ENCODE measurements at regions not wholly inside any gene's neighbourhood (a gene's known extent, or its start where the extent isn't known, plus 50 kb on each side); places are given as distances from the start of the nearest gene placed in this dataset.

- in situ Hi-C loops (cut with MboI; ENCODE audit: low sequenced_read_pairs in 4 of 4) (no loop called here), intact Hi-C loops (cut with DNase I; ENCODE audit: low total_unique reads) (no loop called here)
- Histone ChIP-seq H3K9me3 (no peaks in the 10 kb centered on the region), H3K36me3 (no peaks in the 10 kb centered on the region), H3K4me3 (no peak overlapping the region), H3K4me1 (no peaks in the 10 kb centered on the region), H3K27ac (no peak overlapping the region), H3K27me3 (no peaks in the 10 kb centered on the region)
- TF ChIP-seq, protein P1, sequence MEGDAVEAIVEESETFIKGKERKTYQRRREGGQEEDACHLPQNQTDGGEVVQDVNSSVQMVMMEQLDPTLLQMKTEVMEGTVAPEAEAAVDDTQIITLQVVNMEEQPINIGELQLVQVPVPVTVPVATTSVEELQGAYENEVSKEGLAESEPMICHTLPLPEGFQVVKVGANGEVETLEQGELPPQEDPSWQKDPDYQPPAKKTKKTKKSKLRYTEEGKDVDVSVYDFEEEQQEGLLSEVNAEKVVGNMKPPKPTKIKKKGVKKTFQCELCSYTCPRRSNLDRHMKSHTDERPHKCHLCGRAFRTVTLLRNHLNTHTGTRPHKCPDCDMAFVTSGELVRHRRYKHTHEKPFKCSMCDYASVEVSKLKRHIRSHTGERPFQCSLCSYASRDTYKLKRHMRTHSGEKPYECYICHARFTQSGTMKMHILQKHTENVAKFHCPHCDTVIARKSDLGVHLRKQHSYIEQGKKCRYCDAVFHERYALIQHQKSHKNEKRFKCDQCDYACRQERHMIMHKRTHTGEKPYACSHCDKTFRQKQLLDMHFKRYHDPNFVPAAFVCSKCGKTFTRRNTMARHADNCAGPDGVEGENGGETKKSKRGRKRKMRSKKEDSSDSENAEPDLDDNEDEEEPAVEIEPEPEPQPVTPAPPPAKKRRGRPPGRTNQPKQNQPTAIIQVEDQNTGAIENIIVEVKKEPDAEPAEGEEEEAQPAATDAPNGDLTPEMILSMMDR (IDR thresholded peaks at IDR 0.05 in 4 of 5, conservative IDR thresholded peaks at IDR 0.05 in 1 of 5), result no peak
- no peak for TF ChIP-seq POLR2A (IDR thresholded peaks at IDR 0.05)
- DNase-seq, result no peak
- ATAC-seq, result no peak
These were observed 72.4 kb upstream of the LONRF3 start for GRCh38 chrX:118901991-118902390.

- intact Hi-C loops (cut with DNase I; ENCODE audit: low total_unique reads), result no loop called here
- ATAC-seq (no peak), DNase-seq (no peak)
- H3K27me3 ChIP-seq, result no peaks in the 10 kb centered on the region
- no peaks in the 10 kb centered on the region for H3K36me3 ChIP-seq
- in situ Hi-C loops (cut with MboI; ENCODE audit: low sequenced_read_pairs in 4 of 4), result no loop called here
- H3K4me1 ChIP-seq, result no peaks in the 10 kb centered on the region
- no peak overlapping the region for H3K4me3 ChIP-seq
- TF ChIP-seq, protein P1 (IDR thresholded peaks at IDR 0.05 in 4 of 5, conservative IDR thresholded peaks at IDR 0.05 in 1 of 5), result no peak
- TF ChIP-seq POLR2A (IDR thresholded peaks at IDR 0.05), result no peak
- H3K27ac ChIP-seq, result no peak overlapping the region
- no peaks in the 10 kb centered on the region for H3K9me3 ChIP-seq
These were observed 70.2 kb upstream of the LONRF3 start for GRCh38 chrX:118904218-118904617.

GRCh38 chrX:118904664-118905063 lies 69.8 kb upstream of the LONRF3 start:
- Histone ChIP-seq H3K4me3 (no peak overlapping the region), H3K27me3 (no peaks in the 10 kb centered on the region), H3K4me1 (no peaks in the 10 kb centered on the region), H3K36me3 (no peaks in the 10 kb centered on the region), H3K9me3 (no peaks in the 10 kb centered on the region), H3K27ac (no peak overlapping the region)
- in situ Hi-C loops (cut with MboI; ENCODE audit: low sequenced_read_pairs in 4 of 4) (no loop called here), intact Hi-C loops (cut with DNase I; ENCODE audit: low total_unique reads) (no loop called here)
- ATAC-seq (no peak), DNase-seq (no peak)
- no peak for TF ChIP-seq POLR2A (IDR thresholded peaks at IDR 0.05)
- TF ChIP-seq, protein P1 (IDR thresholded peaks at IDR 0.05 in 4 of 5, conservative IDR thresholded peaks at IDR 0.05 in 1 of 5), result no peak
